ENCODE measurements at regions not wholly inside any gene's neighbourhood (a gene's known extent, or its start where the extent isn't known, plus 50 kb on each side); places are given as distances from the start of the nearest gene placed in this dataset.

DNA sequence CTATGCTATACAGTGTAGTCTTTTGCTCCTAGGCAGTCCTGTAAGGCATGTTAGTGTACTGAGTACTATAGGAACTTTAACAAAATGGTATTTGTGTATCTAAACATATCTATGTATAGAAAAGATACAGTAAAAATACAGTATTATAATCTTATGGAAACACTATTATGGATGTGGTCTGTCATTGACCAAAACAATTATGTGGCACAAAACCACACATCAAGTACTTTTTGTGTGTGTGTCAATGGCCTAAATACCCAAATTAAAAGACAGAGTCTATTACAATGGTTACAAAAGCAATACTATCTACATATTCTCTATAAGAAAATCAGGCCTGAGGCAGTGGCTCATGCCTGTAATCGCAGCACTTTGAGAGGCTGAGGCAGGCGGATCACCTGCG is 610.2 kb upstream of the NDST4 start:
- no peak overlapping the region for H2BK15ac ChIP-seq (ENCODE audit: low read depth, low read length)
- H3K14ac ChIP-seq (replicated peaks; ENCODE audit: low read depth, low read length) = no peak overlapping the region
- dilution Hi-C loops (cut with HindIII; ENCODE audit: low sequenced_read_pairs, unreplicated experiment) (no loop called here), in situ Hi-C loops (cut with MboI; ENCODE audit: low sequenced_read_pairs) (no loop called here), intact Hi-C loops (cut with micrococcal nuclease) (no loop called here)
- no peak overlapping the region for H2BK20ac ChIP-seq (ENCODE audit: low read depth, low read length)
- no peaks in the 10 kb centered on the region for H3K36me3 ChIP-seq (ENCODE audit: control insufficient read depth, insufficient read depth, low read length)
- no peaks in the 10 kb centered on the region for H3K27me3 ChIP-seq (ENCODE audit: control insufficient read depth, insufficient read depth, low read length)
- ATAC-seq (ENCODE audit: low read depth) (no peak), DNase-seq (no peak)
- no peak overlapping the region for H2AK5ac ChIP-seq (ENCODE audit: low read depth, low read length)
- no peak for TF ChIP-seq BHLHE40 (IDR thresholded peaks at IDR 0.05; ENCODE audit: low read depth, low read length)
- no peak for TF ChIP-seq MXI1 (IDR thresholded peaks at IDR 0.05; ENCODE audit: borderline replicate concordance, low read depth, low read length)
- no peak for TF ChIP-seq RCOR1 (IDR thresholded peaks at IDR 0.05; ENCODE audit: insufficient replicate concordance, low read length)
- TF ChIP-seq, protein P1, sequence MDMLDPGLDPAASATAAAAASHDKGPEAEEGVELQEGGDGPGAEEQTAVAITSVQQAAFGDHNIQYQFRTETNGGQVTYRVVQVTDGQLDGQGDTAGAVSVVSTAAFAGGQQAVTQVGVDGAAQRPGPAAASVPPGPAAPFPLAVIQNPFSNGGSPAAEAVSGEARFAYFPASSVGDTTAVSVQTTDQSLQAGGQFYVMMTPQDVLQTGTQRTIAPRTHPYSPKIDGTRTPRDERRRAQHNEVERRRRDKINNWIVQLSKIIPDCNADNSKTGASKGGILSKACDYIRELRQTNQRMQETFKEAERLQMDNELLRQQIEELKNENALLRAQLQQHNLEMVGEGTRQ (IDR thresholded peaks at IDR 0.05; ENCODE audit: low read depth, low read length) = no peak
- no peak for TF ChIP-seq SMC3 (IDR thresholded peaks at IDR 0.05; ENCODE audit: low read depth, low read length)
- TF ChIP-seq CHD1 (IDR thresholded peaks at IDR 0.05; ENCODE audit: low read depth, low read length) = no peak
- TF ChIP-seq MAZ (IDR thresholded peaks at IDR 0.05; ENCODE audit: borderline replicate concordance, low read depth, low read length) = no peak
- no peak for TF ChIP-seq FOS (IDR thresholded peaks at IDR 0.05; ENCODE audit: low read depth, low read length)
- TF ChIP-seq, protein P2, sequence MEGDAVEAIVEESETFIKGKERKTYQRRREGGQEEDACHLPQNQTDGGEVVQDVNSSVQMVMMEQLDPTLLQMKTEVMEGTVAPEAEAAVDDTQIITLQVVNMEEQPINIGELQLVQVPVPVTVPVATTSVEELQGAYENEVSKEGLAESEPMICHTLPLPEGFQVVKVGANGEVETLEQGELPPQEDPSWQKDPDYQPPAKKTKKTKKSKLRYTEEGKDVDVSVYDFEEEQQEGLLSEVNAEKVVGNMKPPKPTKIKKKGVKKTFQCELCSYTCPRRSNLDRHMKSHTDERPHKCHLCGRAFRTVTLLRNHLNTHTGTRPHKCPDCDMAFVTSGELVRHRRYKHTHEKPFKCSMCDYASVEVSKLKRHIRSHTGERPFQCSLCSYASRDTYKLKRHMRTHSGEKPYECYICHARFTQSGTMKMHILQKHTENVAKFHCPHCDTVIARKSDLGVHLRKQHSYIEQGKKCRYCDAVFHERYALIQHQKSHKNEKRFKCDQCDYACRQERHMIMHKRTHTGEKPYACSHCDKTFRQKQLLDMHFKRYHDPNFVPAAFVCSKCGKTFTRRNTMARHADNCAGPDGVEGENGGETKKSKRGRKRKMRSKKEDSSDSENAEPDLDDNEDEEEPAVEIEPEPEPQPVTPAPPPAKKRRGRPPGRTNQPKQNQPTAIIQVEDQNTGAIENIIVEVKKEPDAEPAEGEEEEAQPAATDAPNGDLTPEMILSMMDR (conservative IDR thresholded peaks at IDR 0.05; ENCODE audit: low read depth, low read length) = no peak
- no peak for TF ChIP-seq CEBPB (IDR thresholded peaks at IDR 0.05; ENCODE audit: low read depth, low read length)
- TF ChIP-seq POLR2A (IDR thresholded peaks at IDR 0.05; ENCODE audit: low read depth, low read length) = no peak
- no peaks in the 10 kb centered on the region for H4K20me1 ChIP-seq (ENCODE audit: insufficient read depth, low read length)
- peaks cover 5% of the 10 kb centered on the region for H3K9me3 ChIP-seq (ENCODE audit: control insufficient read depth, insufficient read depth, low read length)
- no peak overlapping the region for H3K18ac ChIP-seq (ENCODE audit: low read depth, low read length)
- H2BK120ac ChIP-seq (ENCODE audit: low read depth, low read length) = no peak overlapping the region
- H3K4ac ChIP-seq (ENCODE audit: low read depth, low read length) = no peak overlapping the region
- H4K8ac ChIP-seq (ENCODE audit: low read depth in 2 of 2, low read length in 2 of 2) = no peak overlapping the region
- H2AFZ ChIP-seq (replicated peaks; ENCODE audit: low read length, poor library complexity) = no peak overlapping the region
- no peak overlapping the region for H3K4me2 ChIP-seq (ENCODE audit: low read depth, low read length)
- no peaks in the 10 kb centered on the region for H3K79me1 ChIP-seq (ENCODE audit: low read depth in 1 of 2, low read length in 2 of 2)
- no peak overlapping the region for H4K5ac ChIP-seq (ENCODE audit: low read depth, low read length)
- H3K56ac ChIP-seq (ENCODE audit: extremely low read depth, insufficient read depth, low read length) = no peak overlapping the region
- H3K4me3 ChIP-seq (ENCODE audit: insufficient read depth, low read depth, low read length) = no peak overlapping the region
- H3K4me1 ChIP-seq (ENCODE audit: control insufficient read depth, insufficient read depth, low read length) = no peaks in the 10 kb centered on the region
- H3K9me1 ChIP-seq (ENCODE audit: insufficient read depth, low read length) = no peaks in the 10 kb centered on the region
- ChIA-PET CTCF (no interaction called here), POLR2A (ENCODE audit: unreplicated experiment) (no interaction called here)
- no peak overlapping the region for H3K23ac ChIP-seq (ENCODE audit: low read depth, low read length)
- H4K91ac ChIP-seq (ENCODE audit: insufficient read depth, low read depth, low read length) = no peak overlapping the region
- BruUV-seq (replicated peaks) = no TSS peak
- H3K27ac ChIP-seq (ENCODE audit: insufficient read depth, low read length) = no peak overlapping the region
- WGBS, 2 experiments (ENCODE audit: extremely low coverage in 2 of 2, insufficient read length in 1 of 2) = no CpG with 5 or more reads among the region's 3 CpGs
- H2AK9ac ChIP-seq (replicated peaks; ENCODE audit: low read depth, low read length, poor library complexity) = no peak overlapping the region
- no peak overlapping the region for H2BK5ac ChIP-seq (ENCODE audit: low read depth, low read length, poor library complexity, severe bottlenecking)
- H3K9ac ChIP-seq (ENCODE audit: low read depth, low read length) = no peak overlapping the region

Data from IMR-90 (cell line).